Esophagus muscularis mucosa (tissue), 3 donors: ENCODE measurements at regions not wholly inside any gene's neighbourhood (a gene's known extent, or its start where the extent isn't known, plus 50 kb on each side); places are given as distances from the start of the nearest gene placed in this dataset.

Experiments used
- POLR2A ChIP-seq: fragments of 450-650 bp; IDR thresholded peaks from one replicate; pipeline ENCODE4 v1.6.1; 2017; ENCODE audit warnings: antibody characterized with exemption, moderate library complexity, mild to moderate bottlenecking, low read depth
- POLR2AphosphoS5 ChIP-seq, 2 donors: sonication (generic); formaldehyde crosslinking; IDR thresholded peaks; one replicate each; pipeline ENCODE4 v1.6.1; 2017; ENCODE audit warnings: antibody characterized with exemption in 2 of 2
- TF ChIP-seq, protein P1 (sequence below), 3 experiments: fragments of 200-600 bp in 2 of 3; fragments of 450-650 bp in 1 of 3; sonication (generic) in 2 of 3; IDR thresholded peaks; one replicate each; pipeline ENCODE4 v1.5.1; 2017 to 2019; ENCODE audit warnings: antibody characterized with exemption in 3 of 3, mild to moderate bottlenecking in 2 of 3, moderate library complexity in 1 of 3

DNA sequence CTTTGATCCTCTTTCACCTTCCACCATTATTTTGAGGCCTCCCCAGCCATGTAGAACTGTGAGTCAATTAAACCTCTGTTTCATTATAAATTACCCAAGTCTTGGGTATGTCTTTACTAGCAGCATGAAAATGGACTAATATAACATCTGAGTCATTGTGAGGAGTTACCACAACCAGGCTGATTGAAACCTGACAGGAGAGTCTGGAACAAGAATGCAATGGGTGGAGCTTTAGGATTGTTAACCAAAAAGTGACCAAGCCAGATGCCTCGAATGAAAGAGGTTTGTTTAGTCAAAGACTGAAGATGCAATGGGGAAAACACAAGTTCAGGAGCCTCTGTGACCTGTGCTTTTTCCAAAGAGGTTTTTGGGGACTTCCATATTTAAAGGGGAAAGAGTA, 659.0 kb downstream of the SLITRK6 start:
- TF ChIP-seq, protein P1, sequence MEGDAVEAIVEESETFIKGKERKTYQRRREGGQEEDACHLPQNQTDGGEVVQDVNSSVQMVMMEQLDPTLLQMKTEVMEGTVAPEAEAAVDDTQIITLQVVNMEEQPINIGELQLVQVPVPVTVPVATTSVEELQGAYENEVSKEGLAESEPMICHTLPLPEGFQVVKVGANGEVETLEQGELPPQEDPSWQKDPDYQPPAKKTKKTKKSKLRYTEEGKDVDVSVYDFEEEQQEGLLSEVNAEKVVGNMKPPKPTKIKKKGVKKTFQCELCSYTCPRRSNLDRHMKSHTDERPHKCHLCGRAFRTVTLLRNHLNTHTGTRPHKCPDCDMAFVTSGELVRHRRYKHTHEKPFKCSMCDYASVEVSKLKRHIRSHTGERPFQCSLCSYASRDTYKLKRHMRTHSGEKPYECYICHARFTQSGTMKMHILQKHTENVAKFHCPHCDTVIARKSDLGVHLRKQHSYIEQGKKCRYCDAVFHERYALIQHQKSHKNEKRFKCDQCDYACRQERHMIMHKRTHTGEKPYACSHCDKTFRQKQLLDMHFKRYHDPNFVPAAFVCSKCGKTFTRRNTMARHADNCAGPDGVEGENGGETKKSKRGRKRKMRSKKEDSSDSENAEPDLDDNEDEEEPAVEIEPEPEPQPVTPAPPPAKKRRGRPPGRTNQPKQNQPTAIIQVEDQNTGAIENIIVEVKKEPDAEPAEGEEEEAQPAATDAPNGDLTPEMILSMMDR (IDR thresholded peaks at IDR 0.05): no peak
- TF ChIP-seq POLR2A (no peak), POLR2AphosphoS5 (IDR thresholded peaks at IDR 0.05) (no peak)
